Stimulated activated CD4-positive, alpha-beta T cell treated with anti-CD3 and anti-CD28 coated beads, Interleukin-15, amount 100 ng/mL, for 1 hour (primary cell): ENCODE measurements at regions not wholly inside any gene's neighbourhood (a gene's known extent, or its start where the extent isn't known, plus 50 kb on each side); places are given as distances from the start of the nearest gene placed in this dataset.

Experiments
- DNase-seq, 2 donors: peaks; one replicate each; pipeline ENCODE4 v3.0.0-alpha.2; 2020; ENCODE audit warnings: low read depth in 1 of 2, low spot score in 1 of 2

DNA sequence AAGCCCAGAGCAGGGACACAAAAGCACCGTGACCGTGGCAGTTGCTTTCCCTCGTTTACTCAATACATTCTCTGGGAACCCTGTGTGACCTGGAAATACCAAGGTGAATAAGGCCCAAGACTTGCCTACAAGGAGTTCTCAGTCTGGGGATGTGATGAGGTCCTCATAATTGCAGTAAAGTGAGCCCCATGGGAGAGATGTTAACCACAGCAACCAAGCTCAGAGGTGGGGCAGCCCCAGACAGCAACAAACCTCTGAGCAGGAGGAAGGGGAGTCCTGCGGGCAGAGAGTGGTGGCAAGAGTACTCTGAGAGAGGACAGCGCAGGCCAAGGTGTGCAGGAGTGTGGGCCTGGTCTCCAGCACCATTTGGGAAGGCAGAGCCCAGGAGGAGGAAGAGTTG, 91.6 kb downstream of the TTC32 start:
- no peak for DNase-seq

- DNase-seq, result no peak
Observed at GRCh38 chr2:19809206-19809605, 92.6 kb downstream of the TTC32 start.

DNA sequence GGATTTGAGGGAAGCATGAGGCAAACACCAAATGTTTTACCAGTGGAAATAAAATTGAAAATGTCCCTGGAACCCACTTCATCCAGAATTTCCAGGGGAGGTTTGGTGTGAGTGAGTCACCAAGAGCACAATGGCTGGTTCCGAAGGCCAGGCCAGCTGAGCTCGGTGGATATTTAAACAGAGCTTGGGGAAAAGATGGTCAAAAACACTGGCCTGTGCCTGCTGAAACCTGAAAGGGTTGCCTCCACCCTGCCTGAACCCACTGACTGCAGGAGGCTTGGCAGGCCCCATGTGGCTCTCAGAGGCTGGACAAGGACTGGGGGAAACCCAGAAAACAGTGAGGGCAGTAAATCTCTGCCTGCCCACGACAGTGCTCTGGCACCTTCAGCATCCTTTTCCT, 93.9 kb downstream of the TTC32 start:
- no peak for DNase-seq

DNA sequence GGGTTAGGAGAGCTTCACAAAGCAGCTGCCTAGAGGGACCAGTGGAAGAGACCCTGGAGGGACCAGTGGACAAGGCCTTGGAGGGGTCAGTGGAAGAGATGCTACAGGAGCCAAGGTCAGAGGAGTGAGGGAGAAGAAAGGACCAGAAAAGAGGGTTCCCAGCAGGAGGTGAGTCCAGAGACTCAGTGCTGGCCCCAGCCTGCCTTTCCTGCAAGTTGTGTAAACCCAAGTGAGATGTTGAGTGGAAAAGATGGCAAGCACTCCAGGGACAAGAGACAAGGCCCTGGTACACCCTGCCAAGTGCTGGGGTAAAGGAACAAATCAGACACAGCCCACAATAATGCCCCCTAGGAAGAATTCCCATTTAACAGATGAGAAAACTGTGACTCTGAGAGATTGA, 94.4 kb downstream of the TTC32 start:
- no peak for DNase-seq

DNA sequence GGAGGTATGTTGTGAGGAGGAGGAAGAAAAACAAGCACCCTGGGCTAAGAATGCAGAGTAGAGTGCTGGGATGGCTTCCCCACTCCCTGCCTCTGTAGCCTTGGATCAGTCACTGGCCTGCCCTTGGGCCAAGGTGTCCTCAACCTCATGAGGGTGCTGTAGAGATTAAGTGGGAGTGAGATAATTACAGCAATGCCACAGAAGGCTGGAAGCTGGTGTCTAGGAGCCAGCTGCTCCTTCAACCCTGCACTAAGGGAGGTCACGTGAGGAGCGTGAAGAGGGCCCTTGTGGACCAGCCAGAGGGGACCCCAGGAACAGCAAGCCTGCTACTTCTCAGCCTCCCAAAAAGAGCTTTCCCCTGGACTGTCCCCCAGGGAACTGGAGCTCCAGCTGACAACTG, 95.2 kb downstream of the TTC32 start:
- no peak for DNase-seq

GRCh38 chr2:19806131-19806530, 95.7 kb downstream of the TTC32 start:
- DNase-seq, result no peak

DNA sequence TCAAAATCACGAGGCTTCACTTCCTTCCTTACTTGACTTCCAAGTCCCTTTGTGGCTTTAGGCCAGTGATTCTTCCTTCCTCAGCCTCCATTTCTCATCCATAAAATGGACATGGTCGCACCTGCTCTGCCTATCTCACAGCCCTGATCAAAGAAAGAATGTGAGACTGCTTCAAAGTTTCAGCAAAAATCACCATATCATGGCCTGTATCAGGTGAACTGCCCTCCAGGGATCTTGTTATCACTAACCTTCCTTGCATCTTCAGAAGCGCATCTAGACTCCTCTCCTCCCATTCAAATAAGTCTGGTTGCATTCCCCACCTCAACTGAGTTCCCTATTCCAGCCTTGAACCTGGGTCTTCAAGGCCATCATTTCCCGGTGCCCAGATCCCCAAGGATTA, 96.5 kb downstream of the TTC32 start:
- no peak for DNase-seq

DNA sequence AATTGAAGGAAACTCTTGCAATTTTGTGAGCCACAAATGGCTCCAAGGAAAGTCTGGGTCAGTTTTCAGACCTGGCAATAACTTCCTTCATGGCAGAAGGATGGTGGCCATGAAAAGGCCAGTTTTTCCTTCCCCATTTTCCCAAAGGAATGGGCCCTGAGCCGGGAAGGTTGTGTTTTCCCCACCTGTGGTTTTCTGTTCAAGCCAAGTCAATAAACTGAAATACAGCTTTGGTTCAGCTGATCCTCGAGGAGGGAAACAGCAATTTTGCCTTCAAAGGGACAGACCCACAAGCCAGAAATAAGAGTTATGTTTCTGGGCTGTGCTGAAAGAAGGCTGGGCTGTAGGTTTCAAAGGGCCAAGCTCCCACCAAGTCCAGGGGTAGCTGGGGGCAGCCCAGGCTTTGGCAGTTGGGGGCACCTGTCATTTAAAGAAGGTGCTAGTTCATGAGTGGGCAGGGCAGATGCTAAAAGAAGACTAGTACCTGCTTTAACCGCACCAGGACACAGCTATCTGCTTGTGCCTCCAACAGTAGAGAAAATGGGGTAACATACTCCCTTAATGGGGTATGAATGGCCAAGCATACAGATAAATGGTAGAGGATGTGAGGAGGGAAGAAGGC, 97.0 kb downstream of the TTC32 start:
- DNase-seq, result no peak

DNA sequence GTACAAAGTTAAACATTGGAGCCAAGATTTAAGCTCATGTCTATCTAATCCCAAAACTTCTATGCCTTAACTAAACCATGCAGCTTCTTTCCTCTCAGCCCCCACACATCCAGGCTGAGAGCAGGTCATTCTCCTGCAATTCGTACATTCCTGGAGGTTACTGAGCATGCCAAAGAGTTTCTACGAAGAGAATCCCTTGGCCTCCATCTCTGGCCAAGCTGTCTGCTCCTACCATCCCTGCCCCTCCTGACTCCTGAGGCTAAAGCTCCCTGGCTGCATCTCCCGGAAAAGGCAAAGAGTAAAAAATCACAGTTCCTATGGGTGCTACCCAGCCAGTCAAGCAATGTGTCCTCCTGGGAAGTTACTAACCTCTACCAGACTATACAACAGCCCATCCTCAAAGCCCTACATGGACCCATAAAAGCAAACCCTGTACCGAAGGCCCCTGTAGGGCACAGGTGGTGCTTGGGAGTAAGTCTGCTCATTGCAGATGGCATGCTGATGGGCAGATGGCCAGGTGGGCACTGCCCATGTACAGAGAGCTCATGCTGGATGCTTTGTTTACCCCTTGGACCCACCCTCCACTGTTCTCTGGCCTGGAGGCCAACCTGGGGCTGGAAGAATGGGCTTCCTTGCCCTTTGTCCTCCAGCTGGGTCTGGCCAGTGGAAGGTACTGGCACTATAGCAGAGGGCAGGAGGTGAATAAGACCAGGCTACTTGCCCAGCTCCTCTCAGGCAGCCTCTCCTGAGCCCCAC, 99.5 kb downstream of the TTC32 start:
- DNase-seq, result no peak

DNA sequence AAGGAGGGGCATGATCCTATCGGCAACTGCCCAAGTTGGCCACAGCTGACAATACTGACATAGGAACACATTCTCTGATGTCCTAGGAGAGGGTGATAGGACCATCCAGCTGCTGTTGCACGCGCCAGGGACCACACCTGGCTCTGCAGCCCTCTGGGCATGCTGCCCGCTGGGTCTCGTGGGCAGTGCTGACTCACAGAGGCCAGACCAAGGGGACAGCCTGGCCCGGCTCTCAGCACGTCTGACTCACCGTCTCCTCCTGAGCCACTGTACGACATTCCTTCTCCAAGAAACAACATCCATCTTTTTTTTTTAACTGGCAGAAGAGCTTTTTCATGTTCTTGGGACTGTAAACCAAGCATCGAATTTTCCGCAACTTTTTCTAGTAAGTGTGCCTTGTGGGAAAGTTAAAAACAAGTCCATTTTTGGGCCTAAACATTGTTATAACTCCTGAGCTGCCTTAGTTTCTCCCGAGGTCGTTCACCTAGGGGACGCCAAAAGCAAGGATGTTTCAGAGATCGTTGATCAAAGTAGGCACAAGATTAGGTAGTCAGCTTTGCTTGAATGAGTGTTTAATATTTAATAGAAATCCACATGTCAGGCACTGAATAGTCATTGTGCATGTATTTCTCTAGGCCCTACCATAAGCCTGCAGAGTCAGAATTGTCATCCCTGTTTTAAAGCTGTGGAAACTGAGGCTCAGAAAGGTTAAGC, 100.3 kb downstream of the TTC32 start:
- DNase-seq, result no peak

DNA sequence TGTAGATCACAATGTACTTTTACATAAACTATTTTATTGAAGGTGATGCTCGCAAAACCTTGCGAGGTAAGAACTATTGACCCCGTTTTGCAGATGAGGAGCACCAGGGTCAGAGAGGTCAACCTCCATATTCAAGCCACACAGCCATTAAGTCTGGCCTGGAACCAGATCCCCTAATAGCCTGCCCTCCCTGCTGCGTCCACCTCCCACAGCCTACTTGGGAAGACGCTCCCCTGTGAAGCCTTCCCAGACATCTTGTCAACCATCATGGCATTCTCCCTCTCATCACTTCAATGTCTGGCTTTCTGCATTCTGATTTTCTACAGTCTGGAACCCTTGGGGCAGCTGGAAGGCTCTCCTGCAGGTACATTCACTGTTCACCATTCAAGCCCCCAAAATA, 101.0 kb downstream of the TTC32 start:
- DNase-seq, result no peak

- no peak for DNase-seq
Observed at GRCh38 chr2:19799881-19800780, 101.7 kb downstream of the TTC32 start.

GRCh38 chr2:19797871-19798270, 103.9 kb downstream of the TTC32 start:
- DNase-seq, result no peak

DNA sequence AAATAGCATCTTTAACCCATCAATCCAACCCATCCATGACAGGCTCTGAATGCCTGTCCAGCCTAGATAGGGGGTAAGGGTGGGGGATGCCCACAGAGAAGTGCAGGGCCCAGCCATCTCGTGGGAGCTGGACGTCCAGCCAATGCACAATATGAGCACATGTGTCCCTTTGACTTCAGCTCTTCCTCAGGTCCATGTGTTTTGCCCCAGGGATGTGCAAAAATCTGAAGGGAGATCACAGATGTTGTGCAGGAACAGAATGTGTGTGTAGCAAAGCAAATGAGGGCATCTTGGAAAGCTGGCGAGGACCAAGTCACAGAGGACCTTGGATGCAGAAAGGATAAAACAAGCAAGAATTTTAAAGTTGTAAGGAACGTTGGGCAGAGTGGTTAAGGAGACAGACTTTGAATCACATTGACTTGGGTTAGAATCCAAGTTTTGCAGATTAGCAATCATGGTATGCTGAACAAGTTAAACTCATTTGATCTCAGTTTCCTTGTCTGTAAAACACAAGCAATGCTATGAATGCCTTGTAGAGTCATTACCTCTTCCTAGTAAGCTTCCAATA, 104.5 kb downstream of the TTC32 start:
- DNase-seq, result no peak

- DNase-seq, result no peak
Observed at GRCh38 chr2:19796035-19796695, 105.6 kb downstream of the TTC32 start.

DNA sequence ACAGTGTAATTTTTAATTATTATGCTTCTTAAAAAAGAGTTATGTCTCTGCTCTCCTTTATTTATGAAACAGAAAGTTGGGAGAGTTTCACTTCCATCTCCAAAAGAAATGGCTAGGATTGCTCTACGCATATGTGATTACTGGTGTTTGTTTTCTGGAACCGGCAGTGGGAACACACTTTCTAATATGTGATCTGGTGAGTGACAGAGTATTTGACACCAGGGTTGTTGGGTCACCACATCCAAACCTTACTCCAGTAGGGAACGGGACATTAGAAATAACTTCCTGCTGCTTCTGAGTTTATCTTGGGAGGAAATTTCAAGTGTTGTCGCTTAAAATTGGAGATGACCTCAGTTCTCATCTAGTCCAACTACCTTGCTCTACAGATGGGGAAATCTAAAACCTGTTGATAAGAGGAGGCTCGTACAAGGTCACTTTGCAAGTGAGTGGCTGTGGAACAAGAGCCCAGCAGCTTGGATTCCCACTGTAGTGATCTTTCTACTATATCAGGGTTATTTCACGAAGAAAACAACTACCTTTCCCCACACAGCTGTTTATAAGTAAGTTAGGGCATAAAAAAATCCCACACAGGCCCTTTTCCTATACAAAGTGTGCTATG, 108.5 kb downstream of the TTC32 start:
- no peak for DNase-seq

- DNase-seq, result no peak
Observed at GRCh38 chr2:19790291-19790690, 111.5 kb downstream of the TTC32 start.

DNA sequence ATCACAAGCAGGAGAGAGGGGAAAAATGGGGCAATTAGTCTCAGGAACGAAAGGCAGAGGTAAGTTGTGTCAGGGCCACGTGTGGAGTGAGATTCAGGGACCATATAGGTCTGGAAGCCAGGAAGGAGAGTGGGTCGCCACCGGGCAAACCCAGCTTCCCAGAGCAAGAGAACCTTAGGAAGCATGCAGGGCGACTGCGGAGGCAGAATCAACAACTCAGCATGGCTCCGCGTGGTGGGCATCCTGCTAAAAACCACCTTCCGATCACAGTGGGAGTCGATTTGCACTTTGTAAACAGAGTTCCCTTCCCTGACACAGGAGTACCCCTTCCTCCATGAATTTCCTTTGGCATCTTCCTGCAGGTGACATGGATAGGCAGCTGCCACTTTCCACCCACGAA, 114.6 kb downstream of the TTC32 start:
- DNase-seq, result no peak

- no peak for DNase-seq
Observed at GRCh38 chr2:19786408-19787058, 115.2 kb downstream of the TTC32 start.

- DNase-seq, result no peak
Observed at GRCh38 chr2:19785867-19786266, 115.9 kb downstream of the TTC32 start.
